Trophoblast cell (in vitro differentiated cells and primary cell): ENCODE measurements at regions not wholly inside any gene's neighbourhood (a gene's known extent, or its start where the extent isn't known, plus 50 kb on each side); places are given as distances from the start of the nearest gene placed in this dataset.
"Not testable (repeated sequence)": the region's sequence is repeated elsewhere in the genome, so short reads cannot be mapped to it uniquely, and the experiment has no call there.

ENCODE experiments used
- DNase-seq, 2 donors: peaks; one replicate each; pipeline ENCODE4 v3.0.0-alpha.2; 2016
- H2AFZ ChIP-seq: 2 replicates; pipeline ENCODE4 v1.6.1; 2013; ENCODE audit warnings: low read length, moderate library complexity, mild to moderate bottlenecking; ENCODE audit not compliant: insufficient read depth, poor library complexity
- H2AK5ac ChIP-seq: 2 replicates; pipeline ENCODE4 v1.6.1; 2013; ENCODE audit warnings: mild to moderate bottlenecking, low read length
- H2BK120ac ChIP-seq: 2 replicates; pipeline ENCODE4 v1.6.1; 2013; ENCODE audit warnings: low read length, mild to moderate bottlenecking, moderate library complexity; ENCODE audit not compliant: insufficient read depth, poor library complexity
- H2BK12ac ChIP-seq: 2 replicates; pipeline ENCODE4 v1.6.1; 2013; ENCODE audit warnings: mild to moderate bottlenecking, low read length, moderate library complexity
- H2BK5ac ChIP-seq: 2 replicates; pipeline ENCODE4 v1.6.1; 2013; ENCODE audit warnings: low read length, low read depth, moderate library complexity, mild to moderate bottlenecking; ENCODE audit not compliant: poor library complexity
- H3K14ac ChIP-seq: 2 replicates; pipeline ENCODE4 v1.6.1; 2013; ENCODE audit warnings: mild to moderate bottlenecking, low read length
- H3K18ac ChIP-seq: 2 replicates; pipeline ENCODE4 v1.6.1; 2013; ENCODE audit warnings: mild to moderate bottlenecking, low read length
- H3K23ac ChIP-seq: 2 replicates; pipeline ENCODE4 v1.6.1; 2013; ENCODE audit warnings: low read length
- H3K27ac ChIP-seq: 2 replicates; pipeline ENCODE4 v1.5.1; 2013; ENCODE audit warnings: low read depth, mild to moderate bottlenecking, inconsistent platforms, low read length, moderate library complexity
- H3K27me3 ChIP-seq: 2 replicates; pipeline ENCODE4 v1.6.1; 2013; ENCODE audit warnings: inconsistent platforms, mild to moderate bottlenecking, low read length, moderate library complexity; ENCODE audit not compliant: insufficient read depth
- H3K36me3 ChIP-seq, 2 experiments: 1 replicate in 1 of 2; 2 replicates in 1 of 2; pipeline ENCODE4 v1.6.1; 2013; ENCODE audit warnings: low read length in 2 of 2, mild to moderate bottlenecking in 2 of 2, moderate library complexity in 1 of 2; ENCODE audit not compliant: insufficient read depth in 2 of 2, control insufficient read depth in 1 of 2
- H3K4ac ChIP-seq: 2 replicates; pipeline ENCODE4 v1.6.1; 2013; ENCODE audit warnings: low read depth, mild to moderate bottlenecking, low read length, moderate library complexity
- H3K4me1 ChIP-seq, 2 experiments: 1 replicate in 1 of 2; 2 replicates in 1 of 2; pipeline ENCODE4 v1.6.1; 2013; ENCODE audit warnings: low read length in 2 of 2, mild to moderate bottlenecking in 2 of 2, moderate library complexity in 1 of 2; ENCODE audit not compliant: insufficient read depth in 2 of 2, control insufficient read depth in 1 of 2
- H3K4me2 ChIP-seq: 2 replicates; pipeline ENCODE4 v1.6.1; 2013; ENCODE audit warnings: inconsistent platforms, mild to moderate bottlenecking, low read length, moderate library complexity
- H3K4me3 ChIP-seq: 2 replicates; pipeline ENCODE4 v1.5.1; 2013; ENCODE audit warnings: mild to moderate bottlenecking, low read depth, low read length, inconsistent platforms
- H3K79me1 ChIP-seq: one replicate; pipeline ENCODE4 v1.6.1; 2013; ENCODE audit warnings: low read length
- H3K79me2 ChIP-seq: 2 replicates; pipeline ENCODE4 v1.6.1; 2013; ENCODE audit warnings: low read length, mild to moderate bottlenecking; ENCODE audit not compliant: control insufficient read depth, insufficient read depth, poor library complexity
- H3K9ac ChIP-seq: 2 replicates; pipeline ENCODE4 v1.6.1; 2013; ENCODE audit warnings: mild to moderate bottlenecking, low read length
- H3K9me3 ChIP-seq: 2 replicates; pipeline ENCODE4 v1.6.1; 2013; ENCODE audit warnings: low read depth, mild to moderate bottlenecking, control low read depth, inconsistent platforms, low read length; ENCODE audit not compliant: insufficient read depth
- H4K12ac ChIP-seq: 2 replicates; pipeline ENCODE4 v1.6.1; 2013; ENCODE audit warnings: low read depth, mild to moderate bottlenecking, low read length, moderate library complexity
- H4K8ac ChIP-seq: 2 replicates; pipeline ENCODE4 v1.6.1; 2013; ENCODE audit warnings: low read depth, mild to moderate bottlenecking, low read length, moderate library complexity
- H4K91ac ChIP-seq: one replicate; pipeline ENCODE4 v1.6.1; 2013; ENCODE audit warnings: low read depth, mild to moderate bottlenecking, low read length, moderate library complexity
- WGBS: extraction: QIAGEN DNeasy Blood & Tissue Kit; methylation state at CpG from one replicate; pipeline ENCODE4 v1.1.7; 2013; ENCODE audit warnings: missing lambda C conversion rate; ENCODE audit not compliant: insufficient read length, insufficient coverage; ENCODE audit errors: extremely low coverage; 5-methylcytosine and 5-hydroxymethylcytosine counted together

- Histone ChIP-seq H3K27ac (no peak overlapping the region), H2BK120ac (no peak overlapping the region), H2AK5ac (no peak overlapping the region), H2AFZ (no peak overlapping the region), H3K4ac (no peak overlapping the region), H3K36me3 (no peaks in the 10 kb centered on the region), H2BK12ac (no peak overlapping the region), H3K79me2 (no peaks in the 10 kb centered on the region), H4K91ac (no peak overlapping the region), H3K14ac (no peak overlapping the region), H3K23ac (no peak overlapping the region), H4K12ac (no peak overlapping the region), H3K9me3 (no peaks in the 10 kb centered on the region), H3K18ac (no peak overlapping the region), H3K9ac (no peak overlapping the region), H3K27me3 (no peaks in the 10 kb centered on the region), H3K4me3 (no peak overlapping the region), H3K4me2 (no peak overlapping the region), H4K8ac (no peak overlapping the region), H2BK5ac (no peak overlapping the region), H3K79me1 (no peaks in the 10 kb centered on the region), H3K4me1 (no peaks in the 10 kb centered on the region)
- DNase-seq, result no peak
- no CpG with 5 or more reads among the region's 1 CpG for WGBS
Observed at GRCh38 chr11:37317803-37318202, 719.8 kb upstream of the RAG2 start.

GRCh38 chr11:37313266-37313665 is 715.2 kb upstream of the RAG2 start:
- no peaks in the 10 kb centered on the region for H3K36me3 ChIP-seq
- no peak overlapping the region for H2BK120ac ChIP-seq
- no peak overlapping the region for H4K91ac ChIP-seq
- no peak overlapping the region for H2AK5ac ChIP-seq
- H3K4me3 ChIP-seq, result no peak overlapping the region
- no peak overlapping the region for H4K8ac ChIP-seq
- no peaks in the 10 kb centered on the region for H3K27me3 ChIP-seq
- H2BK12ac ChIP-seq, result no peak overlapping the region
- no peak overlapping the region for H3K27ac ChIP-seq
- no CpG with 5 or more reads among the region's 2 CpGs for WGBS
- H3K4me1 ChIP-seq, result no peaks in the 10 kb centered on the region
- no peaks in the 10 kb centered on the region for H3K79me2 ChIP-seq
- no peak overlapping the region for H2AFZ ChIP-seq
- no peak overlapping the region for H3K4me2 ChIP-seq
- peaks cover 2% of the 10 kb centered on the region for H3K9me3 ChIP-seq
- H3K79me1 ChIP-seq, result no peaks in the 10 kb centered on the region
- H3K4ac ChIP-seq, result no peak overlapping the region
- no peak overlapping the region for H3K23ac ChIP-seq
- H3K14ac ChIP-seq, result no peak overlapping the region
- H3K9ac ChIP-seq, result no peak overlapping the region
- H4K12ac ChIP-seq, result no peak overlapping the region
- DNase-seq, result no peak
- H3K18ac ChIP-seq, result no peak overlapping the region
- H2BK5ac ChIP-seq, result no peak overlapping the region

- Histone ChIP-seq H3K14ac (no peak overlapping the region), H3K27ac (no peak overlapping the region), H3K4me3 (no peak overlapping the region), H4K91ac (no peak overlapping the region), H3K4me1 (no peaks in the 10 kb centered on the region), H3K9ac (no peak overlapping the region), H3K36me3 (no peaks in the 10 kb centered on the region), H2BK120ac (no peak overlapping the region), H2AFZ (no peak overlapping the region), H3K9me3 (peaks cover 5% of the 10 kb centered on the region), H3K79me1 (no peaks in the 10 kb centered on the region), H3K4ac (no peak overlapping the region), H3K23ac (no peak overlapping the region), H3K27me3 (no peaks in the 10 kb centered on the region), H2BK5ac (no peak overlapping the region), H3K4me2 (no peak overlapping the region), H3K79me2 (no peaks in the 10 kb centered on the region), H2AK5ac (no peak overlapping the region), H4K12ac (no peak overlapping the region), H4K8ac (no peak overlapping the region), H3K18ac (no peak overlapping the region), H2BK12ac (no peak overlapping the region)
- no CpG with 5 or more reads among the region's 1 CpG for WGBS
- no peak for DNase-seq
Observed at GRCh38 chr11:37306563-37306962, 708.5 kb upstream of the RAG2 start.

- H3K79me1 ChIP-seq, H4K91ac ChIP-seq, H3K4me1 ChIP-seq, H2AFZ ChIP-seq, H2AK5ac ChIP-seq, H3K9ac ChIP-seq, H3K27ac ChIP-seq, DNase-seq, H3K14ac ChIP-seq, H3K79me2 ChIP-seq, H4K8ac ChIP-seq, H3K36me3 ChIP-seq, H2BK5ac ChIP-seq, H3K9me3 ChIP-seq, H3K4ac ChIP-seq, H3K27me3 ChIP-seq, H4K12ac ChIP-seq, H2BK120ac ChIP-seq, H3K4me2 ChIP-seq, H2BK12ac ChIP-seq, H3K4me3 ChIP-seq, H3K23ac ChIP-seq, H3K18ac ChIP-seq: not testable (repeated sequence)
- no CpG with 5 or more reads among the region's 5 CpGs for WGBS
Observed at GRCh38 chr11:37301405-37301804, 703.4 kb upstream of the RAG2 start.
